ENCODE measurements at regions not wholly inside any gene's neighbourhood (a gene's known extent, or its start where the extent isn't known, plus 50 kb on each side); places are given as distances from the start of the nearest gene placed in this dataset.

- no peak overlapping the region for H3K4me3 ChIP-seq
- no peaks in the 10 kb centered on the region for H3K27me3 ChIP-seq
- no peaks in the 10 kb centered on the region for H3K36me3 ChIP-seq
- no peaks in the 10 kb centered on the region for H3K9me3 ChIP-seq
- H3K27ac ChIP-seq: no peak overlapping the region
- no peak for TF ChIP-seq CTCF (IDR thresholded peaks at IDR 0.05)
- no peak for TF ChIP-seq POLR2A (IDR thresholded peaks at IDR 0.05)
- no peak for DNase-seq
- H3K4me1 ChIP-seq: no peaks in the 10 kb centered on the region
These were observed 535.2 kb downstream of the GALR1 start for GRCh38 chr18:77784759-77785379.

- H3K27ac ChIP-seq: no peak overlapping the region
- DNase-seq: no peak
- H3K27me3 ChIP-seq: no peaks in the 10 kb centered on the region
- H3K9me3 ChIP-seq: no peaks in the 10 kb centered on the region
- H3K36me3 ChIP-seq: no peaks in the 10 kb centered on the region
- TF ChIP-seq POLR2A (IDR thresholded peaks at IDR 0.05) (no peak), CTCF (IDR thresholded peaks at IDR 0.05) (no peak)
- H3K4me3 ChIP-seq: no peak overlapping the region
- H3K4me1 ChIP-seq: no peaks in the 10 kb centered on the region
These were observed 535.8 kb downstream of the GALR1 start for GRCh38 chr18:77785415-77785975.

- H3K36me3 ChIP-seq: no peaks in the 10 kb centered on the region
- no peaks in the 10 kb centered on the region for H3K27me3 ChIP-seq
- H3K4me1 ChIP-seq: no peaks in the 10 kb centered on the region
- TF ChIP-seq POLR2A (IDR thresholded peaks at IDR 0.05) (no peak), CTCF (IDR thresholded peaks at IDR 0.05) (no peak)
- no peak overlapping the region for H3K4me3 ChIP-seq
- no peak overlapping the region for H3K27ac ChIP-seq
- DNase-seq: no peak
- H3K9me3 ChIP-seq: no peaks in the 10 kb centered on the region
These were observed 553.4 kb downstream of the GALR1 start for GRCh38 chr18:77803024-77803423.

- no peak for TF ChIP-seq POLR2A (IDR thresholded peaks at IDR 0.05)
- TF ChIP-seq CTCF (IDR thresholded peaks at IDR 0.05): no peak
- Histone ChIP-seq H3K4me1 (no peaks in the 10 kb centered on the region), H3K27ac (no peak overlapping the region), H3K9me3 (no peaks in the 10 kb centered on the region), H3K4me3 (no peak overlapping the region), H3K36me3 (no peaks in the 10 kb centered on the region), H3K27me3 (no peaks in the 10 kb centered on the region)
- DNase-seq: no peak
These were observed 554.7 kb downstream of the GALR1 start for GRCh38 chr18:77804382-77804781.

GRCh38 chr18:77807650-77808049 is 558.0 kb downstream of the GALR1 start:
- H3K36me3 ChIP-seq: no peaks in the 10 kb centered on the region
- no peaks in the 10 kb centered on the region for H3K27me3 ChIP-seq
- no peaks in the 10 kb centered on the region for H3K9me3 ChIP-seq
- no peak overlapping the region for H3K27ac ChIP-seq
- H3K4me1 ChIP-seq: no peaks in the 10 kb centered on the region
- TF ChIP-seq CTCF (IDR thresholded peaks at IDR 0.05) (no peak), POLR2A (IDR thresholded peaks at IDR 0.05) (no peak)
- no peak for DNase-seq
- H3K4me3 ChIP-seq: no peak overlapping the region
